WTC11 (cell line): ENCODE measurements at regions not wholly inside any gene's neighbourhood (a gene's known extent, or its start where the extent isn't known, plus 50 kb on each side); places are given as distances from the start of the nearest gene placed in this dataset.

Experiments
- ATAC-seq: fragments of 200-7000 bp; cut with Tn5 transposase; 2 replicates; pipeline ENCODE4 v1.10.0; 2021; ENCODE audit warnings: mild to moderate bottlenecking, moderate library complexity
- CTCF ChIA-PET: fragments of 300-600 bp; sonication (Branson Sonifier 250); formaldehyde crosslinking; loops from one replicate; lab custom pipeline; 2021; ENCODE audit warnings: antibody characterized with exemption; lab: Charles Lee
- POLR2A ChIA-PET: fragments of 350-600 bp; sonication (Branson Sonifier 250); formaldehyde crosslinking; loops from one replicate; lab custom pipeline; 2021; ENCODE audit warnings: antibody characterized with exemption; lab: Charles Lee
- DNase-seq: peaks from one replicate; pipeline ENCODE4 v3.0.0; 2021; ENCODE audit warnings: low spot score
- H3K27ac Mint-ChIP-seq: 2 replicates; pipeline ENCODE4 v1.8.0; 2021; ENCODE audit warnings: mixed read lengths
- H3K27me3 Mint-ChIP-seq: 2 replicates; pipeline ENCODE4 v1.8.0; 2021; ENCODE audit warnings: low read depth, mild to moderate bottlenecking, moderate library complexity, mixed read lengths
- H3K36me3 Mint-ChIP-seq: 2 replicates; pipeline ENCODE4 v1.8.0; 2021; ENCODE audit warnings: mixed read lengths
- H3K4me1 Mint-ChIP-seq: 2 replicates; pipeline ENCODE4 v1.8.0; 2022; ENCODE audit warnings: mixed read lengths
- H3K4me3 Mint-ChIP-seq: 2 replicates; pipeline ENCODE4 v1.8.0; 2021; ENCODE audit warnings: mild to moderate bottlenecking, moderate library complexity, mixed read lengths
- H3K9me3 Mint-ChIP-seq: 2 replicates; pipeline ENCODE4 v1.8.0; 2021; ENCODE audit warnings: mixed read lengths
- CREM ChIP-seq: sonication (generic); formaldehyde crosslinking; IDR thresholded peaks from 2 replicates; pipeline ENCODE4 v1.8.1; 2022; ENCODE audit warnings: mild to moderate bottlenecking, missing genetic modification reagents, moderate library complexity
- EMX1 ChIP-seq: fragments of 250-450 bp; sonication (Bioruptor Pico); IDR thresholded peaks from 2 replicates; pipeline ENCODE4 v1.8.0; 2021; ENCODE audit warnings: mild to moderate bottlenecking
- ESRRA ChIP-seq: sonication (generic); formaldehyde crosslinking; IDR thresholded peaks from 2 replicates; pipeline ENCODE4 v1.8.1; 2022; ENCODE audit warnings: mild to moderate bottlenecking, missing genetic modification reagents, borderline replicate concordance
- ETV6 ChIP-seq: sonication (generic); formaldehyde crosslinking; IDR thresholded peaks from 2 replicates; pipeline ENCODE4 v1.8.1; 2022; ENCODE audit warnings: mild to moderate bottlenecking, missing genetic modification reagents
- FOXP1 ChIP-seq: sonication (generic); formaldehyde crosslinking; IDR thresholded peaks from 2 replicates; pipeline ENCODE4 v1.8.0; 2022; ENCODE audit warnings: missing genetic modification reagents, mild to moderate bottlenecking, moderate library complexity, borderline replicate concordance
- JAZF1 ChIP-seq: fragments of 250-450 bp; sonication (Bioruptor Pico); IDR thresholded peaks from 2 replicates; pipeline ENCODE4 v1.9.0; 2021; ENCODE audit warnings: moderate library complexity, mild to moderate bottlenecking, inconsistent platforms
- NFATC4 ChIP-seq: fragments of 250-450 bp; sonication (Bioruptor Pico); IDR thresholded peaks from 2 replicates; pipeline ENCODE4 v1.9.0; 2021; ENCODE audit warnings: mild to moderate bottlenecking
- NFE2L1 ChIP-seq: sonication (generic); formaldehyde crosslinking; IDR thresholded peaks from 2 replicates; pipeline ENCODE4 v1.8.1; 2023; ENCODE audit warnings: missing genetic modification reagents
- NR1H2 ChIP-seq: sonication (generic); formaldehyde crosslinking; IDR thresholded peaks from 2 replicates; pipeline ENCODE4 v1.9.0; 2021; ENCODE audit warnings: mild to moderate bottlenecking, moderate library complexity, missing genetic modification reagents
- RORB ChIP-seq: fragments of 250-450 bp; sonication (Bioruptor Pico); IDR thresholded peaks from 2 replicates; pipeline ENCODE4 v1.9.0; 2021; ENCODE audit warnings: mild to moderate bottlenecking
- SP1 ChIP-seq: sonication (generic); formaldehyde crosslinking; conservative IDR thresholded peaks from 2 replicates; pipeline ENCODE4 v1.8.1; 2022; ENCODE audit warnings: missing genetic modification reagents
- TCF7 ChIP-seq: sonication (generic); formaldehyde crosslinking; IDR thresholded peaks from 2 replicates; pipeline ENCODE4 v1.8.0; 2022; ENCODE audit warnings: mild to moderate bottlenecking, low read depth, missing genetic modification reagents, moderate library complexity
- ZMAT4 ChIP-seq: fragments of 250-450 bp; sonication (Bioruptor Pico); IDR thresholded peaks from 2 replicates; pipeline ENCODE4 v1.9.0; 2021; ENCODE audit warnings: mild to moderate bottlenecking
- ZNF232 ChIP-seq: sonication (generic); formaldehyde crosslinking; IDR thresholded peaks from 2 replicates; pipeline ENCODE4 v1.8.0; 2022; ENCODE audit warnings: mild to moderate bottlenecking, missing genetic modification reagents
- ZNF263 ChIP-seq: sonication (generic); formaldehyde crosslinking; IDR thresholded peaks from 2 replicates; pipeline ENCODE4 v1.8.1; 2022; ENCODE audit warnings: low read depth, mild to moderate bottlenecking, moderate library complexity, missing genetic modification reagents
- ZNF281 ChIP-seq: sonication (generic); formaldehyde crosslinking; IDR thresholded peaks from 2 replicates; pipeline ENCODE4 v1.8.0; 2023; ENCODE audit warnings: mild to moderate bottlenecking, missing genetic modification reagents
- ZNF423 ChIP-seq: fragments of 250-450 bp; sonication (Bioruptor Pico); IDR thresholded peaks from 2 replicates; pipeline ENCODE4 v2.1.2; 2022; ENCODE audit warnings: mild to moderate bottlenecking, moderate library complexity
- TF ChIP-seq, protein P1 (sequence below): sonication (generic); formaldehyde crosslinking; IDR thresholded peaks from 2 replicates; pipeline ENCODE4 v1.8.1; 2023; ENCODE audit warnings: mild to moderate bottlenecking, missing genetic modification reagents, borderline replicate concordance
- TF ChIP-seq, protein P2 (sequence below): sonication (generic); formaldehyde crosslinking; IDR thresholded peaks from 2 replicates; pipeline ENCODE4 v1.8.0; 2022; ENCODE audit warnings: mild to moderate bottlenecking, missing genetic modification reagents
- TF ChIP-seq, protein P3 (sequence below): sonication (generic); formaldehyde crosslinking; IDR thresholded peaks from 2 replicates; pipeline ENCODE4 v1.8.0; 2022; ENCODE audit warnings: mild to moderate bottlenecking, missing genetic modification reagents
- TF ChIP-seq, protein P4 (sequence below): sonication (generic); formaldehyde crosslinking; IDR thresholded peaks from 2 replicates; pipeline ENCODE4 v1.8.1; 2023; ENCODE audit warnings: mild to moderate bottlenecking, missing genetic modification reagents, moderate library complexity
- TF ChIP-seq, protein P5 (sequence below): sonication (generic); formaldehyde crosslinking; IDR thresholded peaks from 2 replicates; pipeline ENCODE4 v1.8.0; 2023; ENCODE audit warnings: missing genetic modification reagents
- TF ChIP-seq, protein P6 (sequence below): sonication (generic); formaldehyde crosslinking; IDR thresholded peaks from 2 replicates; pipeline ENCODE4 v1.8.1; 2023; ENCODE audit warnings: mild to moderate bottlenecking, missing genetic modification reagents

DNA sequence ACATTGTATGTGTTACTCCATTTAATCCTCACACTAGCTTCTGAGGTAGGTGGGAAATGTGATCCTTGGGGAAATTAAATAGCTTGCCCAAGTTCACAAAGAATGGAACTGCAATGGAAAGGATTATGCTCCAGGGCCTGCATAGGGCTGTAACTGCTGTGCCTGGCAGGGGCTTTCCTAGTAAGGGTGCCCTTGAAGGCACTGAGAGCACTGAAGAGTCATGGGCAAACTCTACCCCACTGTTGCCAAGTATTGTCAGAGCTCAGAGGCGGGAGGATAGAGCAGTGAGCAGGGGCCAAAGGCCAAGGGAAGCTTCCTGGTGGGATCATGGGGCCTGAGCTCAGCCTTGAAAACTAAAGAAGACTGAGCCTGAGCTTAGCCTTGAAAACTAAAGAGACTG, 133.0 kb upstream of the NALF2 start (continued):
- TF ChIP-seq, protein P1, sequence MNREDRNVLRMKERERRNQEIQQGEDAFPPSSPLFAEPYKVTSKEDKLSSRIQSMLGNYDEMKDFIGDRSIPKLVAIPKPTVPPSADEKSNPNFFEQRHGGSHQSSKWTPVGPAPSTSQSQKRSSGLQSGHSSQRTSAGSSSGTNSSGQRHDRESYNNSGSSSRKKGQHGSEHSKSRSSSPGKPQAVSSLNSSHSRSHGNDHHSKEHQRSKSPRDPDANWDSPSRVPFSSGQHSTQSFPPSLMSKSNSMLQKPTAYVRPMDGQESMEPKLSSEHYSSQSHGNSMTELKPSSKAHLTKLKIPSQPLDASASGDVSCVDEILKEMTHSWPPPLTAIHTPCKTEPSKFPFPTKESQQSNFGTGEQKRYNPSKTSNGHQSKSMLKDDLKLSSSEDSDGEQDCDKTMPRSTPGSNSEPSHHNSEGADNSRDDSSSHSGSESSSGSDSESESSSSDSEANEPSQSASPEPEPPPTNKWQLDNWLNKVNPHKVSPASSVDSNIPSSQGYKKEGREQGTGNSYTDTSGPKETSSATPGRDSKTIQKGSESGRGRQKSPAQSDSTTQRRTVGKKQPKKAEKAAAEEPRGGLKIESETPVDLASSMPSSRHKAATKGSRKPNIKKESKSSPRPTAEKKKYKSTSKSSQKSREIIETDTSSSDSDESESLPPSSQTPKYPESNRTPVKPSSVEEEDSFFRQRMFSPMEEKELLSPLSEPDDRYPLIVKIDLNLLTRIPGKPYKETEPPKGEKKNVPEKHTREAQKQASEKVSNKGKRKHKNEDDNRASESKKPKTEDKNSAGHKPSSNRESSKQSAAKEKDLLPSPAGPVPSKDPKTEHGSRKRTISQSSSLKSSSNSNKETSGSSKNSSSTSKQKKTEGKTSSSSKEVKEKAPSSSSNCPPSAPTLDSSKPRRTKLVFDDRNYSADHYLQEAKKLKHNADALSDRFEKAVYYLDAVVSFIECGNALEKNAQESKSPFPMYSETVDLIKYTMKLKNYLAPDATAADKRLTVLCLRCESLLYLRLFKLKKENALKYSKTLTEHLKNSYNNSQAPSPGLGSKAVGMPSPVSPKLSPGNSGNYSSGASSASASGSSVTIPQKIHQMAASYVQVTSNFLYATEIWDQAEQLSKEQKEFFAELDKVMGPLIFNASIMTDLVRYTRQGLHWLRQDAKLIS (CRISPR knock-in tag), result no peak
- TF ChIP-seq, protein P2, sequence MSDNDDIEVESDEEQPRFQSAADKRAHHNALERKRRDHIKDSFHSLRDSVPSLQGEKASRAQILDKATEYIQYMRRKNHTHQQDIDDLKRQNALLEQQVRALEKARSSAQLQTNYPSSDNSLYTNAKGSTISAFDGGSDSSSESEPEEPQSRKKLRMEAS, result no peak
- TF ChIP-seq, protein P3, sequence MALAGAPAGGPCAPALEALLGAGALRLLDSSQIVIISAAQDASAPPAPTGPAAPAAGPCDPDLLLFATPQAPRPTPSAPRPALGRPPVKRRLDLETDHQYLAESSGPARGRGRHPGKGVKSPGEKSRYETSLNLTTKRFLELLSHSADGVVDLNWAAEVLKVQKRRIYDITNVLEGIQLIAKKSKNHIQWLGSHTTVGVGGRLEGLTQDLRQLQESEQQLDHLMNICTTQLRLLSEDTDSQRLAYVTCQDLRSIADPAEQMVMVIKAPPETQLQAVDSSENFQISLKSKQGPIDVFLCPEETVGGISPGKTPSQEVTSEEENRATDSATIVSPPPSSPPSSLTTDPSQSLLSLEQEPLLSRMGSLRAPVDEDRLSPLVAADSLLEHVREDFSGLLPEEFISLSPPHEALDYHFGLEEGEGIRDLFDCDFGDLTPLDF (CRISPR knock-in tag), result no peak
- no peak for TF ChIP-seq CREM (CRISPR knock-in tag)
- no peak for TF ChIP-seq ZNF281
- no peak for TF ChIP-seq ETV6
- TF ChIP-seq NFATC4 (CRISPR knock-in tag), result no peak
- no peak for TF ChIP-seq ZNF423 (CRISPR knock-in tag)
- no peak for TF ChIP-seq FOXP1
- no peak for TF ChIP-seq ZNF232 (CRISPR knock-in tag)

GRCh38 chrX:69369999-69370398, 134.1 kb upstream of the NALF2 start:
- Mint-ChIP-seq H3K4me1 (no peaks in the 10 kb centered on the region), H3K27ac (no peak overlapping the region), H3K36me3 (no peaks in the 10 kb centered on the region), H3K9me3 (no peaks in the 10 kb centered on the region), H3K27me3 (peaks cover 2% of the 10 kb centered on the region), H3K4me3 (no peak overlapping the region)
- DNase-seq, result no peak
- CTCF ChIA-PET, result interaction anchor here (0.6 to 1.5 kb wide), 4 partner anchors 18 to 673 kb away, joined by 3 to 5 read pairs (median 4); no protein-coding TSS in a partner anchor
- POLR2A ChIA-PET, result no interaction called here
- no peak for ATAC-seq
- TF ChIP-seq ZMAT4 (CRISPR knock-in tag) (no peak), RORB (CRISPR knock-in tag) (no peak), TCF7 (CRISPR knock-in tag) (no peak), NFE2L1 (CRISPR knock-in tag) (no peak), JAZF1 (CRISPR knock-in tag) (no peak), ZNF263 (CRISPR knock-in tag) (no peak), ZNF423 (CRISPR knock-in tag) (no peak), FOXP1 (no peak), NR1H2 (CRISPR knock-in tag) (no peak), ESRRA (CRISPR knock-in tag) (no peak), EMX1 (CRISPR knock-in tag) (no peak), CREM (CRISPR knock-in tag) (no peak), SP1 (CRISPR knock-in tag) (no peak)
- TF ChIP-seq, protein P4, sequence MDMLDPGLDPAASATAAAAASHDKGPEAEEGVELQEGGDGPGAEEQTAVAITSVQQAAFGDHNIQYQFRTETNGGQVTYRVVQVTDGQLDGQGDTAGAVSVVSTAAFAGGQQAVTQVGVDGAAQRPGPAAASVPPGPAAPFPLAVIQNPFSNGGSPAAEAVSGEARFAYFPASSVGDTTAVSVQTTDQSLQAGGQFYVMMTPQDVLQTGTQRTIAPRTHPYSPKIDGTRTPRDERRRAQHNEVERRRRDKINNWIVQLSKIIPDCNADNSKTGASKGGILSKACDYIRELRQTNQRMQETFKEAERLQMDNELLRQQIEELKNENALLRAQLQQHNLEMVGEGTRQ (CRISPR knock-in tag), result no peak
- TF ChIP-seq, protein P5, sequence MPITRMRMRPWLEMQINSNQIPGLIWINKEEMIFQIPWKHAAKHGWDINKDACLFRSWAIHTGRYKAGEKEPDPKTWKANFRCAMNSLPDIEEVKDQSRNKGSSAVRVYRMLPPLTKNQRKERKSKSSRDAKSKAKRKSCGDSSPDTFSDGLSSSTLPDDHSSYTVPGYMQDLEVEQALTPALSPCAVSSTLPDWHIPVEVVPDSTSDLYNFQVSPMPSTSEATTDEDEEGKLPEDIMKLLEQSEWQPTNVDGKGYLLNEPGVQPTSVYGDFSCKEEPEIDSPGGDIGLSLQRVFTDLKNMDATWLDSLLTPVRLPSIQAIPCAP (CRISPR knock-in tag), result no peak
- TF ChIP-seq, protein P6, sequence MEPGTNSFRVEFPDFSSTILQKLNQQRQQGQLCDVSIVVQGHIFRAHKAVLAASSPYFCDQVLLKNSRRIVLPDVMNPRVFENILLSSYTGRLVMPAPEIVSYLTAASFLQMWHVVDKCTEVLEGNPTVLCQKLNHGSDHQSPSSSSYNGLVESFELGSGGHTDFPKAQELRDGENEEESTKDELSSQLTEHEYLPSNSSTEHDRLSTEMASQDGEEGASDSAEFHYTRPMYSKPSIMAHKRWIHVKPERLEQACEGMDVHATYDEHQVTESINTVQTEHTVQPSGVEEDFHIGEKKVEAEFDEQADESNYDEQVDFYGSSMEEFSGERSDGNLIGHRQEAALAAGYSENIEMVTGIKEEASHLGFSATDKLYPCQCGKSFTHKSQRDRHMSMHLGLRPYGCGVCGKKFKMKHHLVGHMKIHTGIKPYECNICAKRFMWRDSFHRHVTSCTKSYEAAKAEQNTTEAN, result no peak
